Endothelial cell of umbilical vein (primary cell): ENCODE measurements at regions not wholly inside any gene's neighbourhood (a gene's known extent, or its start where the extent isn't known, plus 50 kb on each side); places are given as distances from the start of the nearest gene placed in this dataset.

Experiments used
- BruUV-seq: library from RNA; stranded (reverse); fragments of 400-500 nt; replicated peaks from 2 replicates; lab custom pipeline; 2021; lab: Mats Ljungman, UMichigan
- CTCF ChIA-PET: fragments of 300-600, 350-600 bp; sonication (Branson Sonifier 250); formaldehyde crosslinking; loops from one replicate; lab custom pipeline; 2021; ENCODE audit warnings: antibody characterized with exemption, inconsistent platforms; lab: Charles Lee
- POLR2A ChIA-PET: fragments of 300-600, 350-600 bp; sonication (Branson Sonifier 250); formaldehyde crosslinking; loops from one replicate; lab custom pipeline; 2021; ENCODE audit warnings: antibody characterized with exemption, inconsistent platforms; lab: Charles Lee
- DNase-seq: peaks from one replicate; pipeline ENCODE4 v3.0.0-alpha.2; 2011; ENCODE audit warnings: low read depth, low spot score
- FAIRE-seq: peaks from 2 replicates; lab custom pipeline; 2011; peaks lifted over from hg19 to GRCh38; lab: Jason Lieb, UNC
- H2AFZ ChIP-seq: 2 replicates; pipeline ENCODE4 v1.6.0; 2012; ENCODE audit warnings: low read depth, low read length, control low read depth, inconsistent platforms
- H3K27ac ChIP-seq: 2 replicates; pipeline ENCODE4 v1.5.1; 2011; ENCODE audit warnings: low read depth, mild to moderate bottlenecking, control low read depth, low read length, moderate library complexity; ENCODE audit not compliant: insufficient read depth
- H3K27me3 ChIP-seq, 2 experiments: 2 replicates each; pipeline versions ENCODE4 v1.6.0 to v1.6.1; 2011; ENCODE audit warnings: low read length in 2 of 2, mixed read lengths in 1 of 2; ENCODE audit not compliant: control insufficient read depth in 2 of 2, insufficient read depth in 2 of 2
- H3K36me3 ChIP-seq, 2 experiments: 2 replicates in 1 of 2; 3 replicates in 1 of 2; pipeline ENCODE4 v1.5.1; 2011; ENCODE audit warnings: low read length in 2 of 2, mild to moderate bottlenecking in 1 of 2, moderate library complexity in 1 of 2; ENCODE audit not compliant: control insufficient read depth in 2 of 2, insufficient read depth in 2 of 2; ENCODE audit errors: extremely low read depth in 1 of 2
- H3K4me1 ChIP-seq: 3 replicates; pipeline ENCODE4 v1.5.1; 2011; ENCODE audit warnings: mild to moderate bottlenecking, low read length; ENCODE audit not compliant: control insufficient read depth, insufficient read depth; ENCODE audit errors: extremely low read depth
- H3K4me2 ChIP-seq: 2 replicates; pipeline ENCODE4 v1.6.1; 2011; ENCODE audit warnings: low read length, control low read depth, mixed read lengths; ENCODE audit not compliant: insufficient read depth
- H3K4me3 ChIP-seq, 3 experiments: fragments of 200-600 bp in 1 of 3; sonication (generic), shearing (Covaris generic) in 1 of 3; replicated peaks in 1 of 3; 2 replicates each; pipeline ENCODE4 v1.5.1; 2011 to 2016; ENCODE audit warnings: control low read depth in 3 of 3, low read length in 3 of 3, mild to moderate bottlenecking in 2 of 3, inconsistent platforms in 1 of 3, low read depth in 1 of 3, moderate library complexity in 1 of 3; ENCODE audit not compliant: insufficient read depth in 1 of 3
- H3K79me2 ChIP-seq: 2 replicates; pipeline ENCODE4 v1.6.0; 2012; ENCODE audit warnings: low read length, inconsistent platforms; ENCODE audit not compliant: control insufficient read depth, insufficient read depth
- H3K9ac ChIP-seq: replicated peaks from 2 replicates; pipeline ENCODE3; 2011; ENCODE audit warnings: low read length, control low read depth; ENCODE audit not compliant: insufficient read depth; ENCODE audit errors: extremely low read depth
- H3K9me1 ChIP-seq: replicated peaks from 3 replicates; pipeline ENCODE4 v1.6.0; 2011; ENCODE audit warnings: mild to moderate bottlenecking, low read length; ENCODE audit not compliant: control insufficient read depth, insufficient read depth; ENCODE audit errors: extremely low read depth
- H3K9me3 ChIP-seq: replicated peaks from 2 replicates; pipeline ENCODE4 v1.5.1; 2012; ENCODE audit warnings: low read length, inconsistent platforms; ENCODE audit not compliant: control insufficient read depth, insufficient read depth
- H4K20me1 ChIP-seq: replicated peaks from 2 replicates; pipeline ENCODE3; 2011; ENCODE audit warnings: mild to moderate bottlenecking, low read length; ENCODE audit not compliant: control insufficient read depth, insufficient read depth; ENCODE audit errors: extremely low read depth
- EZH2 ChIP-seq: IDR thresholded peaks from 2 replicates; pipeline ENCODE4 v1.6.1; 2012; ENCODE audit warnings: borderline replicate concordance, low read depth, mild to moderate bottlenecking, moderate library complexity, low read length, inconsistent platforms; ENCODE audit not compliant: severe bottlenecking
- FOS ChIP-seq: IDR thresholded peaks from 2 replicates; pipeline ENCODE4 v1.6.1; 2011; ENCODE audit warnings: mild to moderate bottlenecking, low read length, moderate library complexity, borderline replicate concordance; ENCODE audit not compliant: insufficient read depth
- GATA2 ChIP-seq: IDR thresholded peaks from 2 replicates; pipeline ENCODE4 v1.7.0; 2011; ENCODE audit warnings: low read depth, mild to moderate bottlenecking, moderate library complexity, mixed read lengths, low read length; ENCODE audit not compliant: insufficient read length, insufficient read depth
- JUN ChIP-seq: IDR thresholded peaks from 2 replicates; pipeline ENCODE4 v1.6.1; 2011; ENCODE audit warnings: borderline replicate concordance, low read depth; ENCODE audit not compliant: insufficient read length, insufficient read depth
- MYC ChIP-seq: IDR thresholded peaks from one replicate; pipeline ENCODE4 v1.6.1; 2011; ENCODE audit warnings: mild to moderate bottlenecking, low read depth, low read length
- POLR2A ChIP-seq: IDR thresholded peaks from 2 replicates; pipeline ENCODE4 v1.6.1; 2012; ENCODE audit warnings: low read depth, mild to moderate bottlenecking, control low read depth, low read length
- POLR2AphosphoS5 ChIP-seq: IDR thresholded peaks from 2 replicates; pipeline ENCODE4 v1.6.1; 2012; ENCODE audit warnings: low read depth, mild to moderate bottlenecking, control low read depth, low read length, moderate library complexity; ENCODE audit not compliant: insufficient read depth
- dilution Hi-C: fragments of 300-500 bp; cut with MboI; formaldehyde crosslinking; loops from one replicate; pipeline ENCODE4 v1.15.0; 2019; ENCODE audit warnings: low sequenced_read_pairs; ENCODE audit not compliant: extremely low pct_ligation_motif_present
- intact Hi-C: fragments of 100-400 bp; cut with micrococcal nuclease; formaldehyde crosslinking; loops from one replicate; pipeline ENCODE4 v1.10.0; 2022
- TF ChIP-seq, protein P1 (sequence below): IDR thresholded peaks from 2 replicates; pipeline ENCODE4 v1.6.1; 2011; ENCODE audit not compliant: insufficient read depth, insufficient read length
- TF ChIP-seq, protein P2 (sequence below), 2 donors: IDR thresholded peaks; 1 replicate in 1 of 2; 2 replicates in 1 of 2; pipeline ENCODE4 v1.5.1; 2011; ENCODE audit warnings: low read length in 2 of 2, mild to moderate bottlenecking in 2 of 2, moderate library complexity in 2 of 2, control low read depth in 1 of 2, inconsistent platforms in 1 of 2, low read depth in 1 of 2; ENCODE audit not compliant: insufficient read depth in 1 of 2; ENCODE audit errors: extremely low read depth in 1 of 2

DNA sequence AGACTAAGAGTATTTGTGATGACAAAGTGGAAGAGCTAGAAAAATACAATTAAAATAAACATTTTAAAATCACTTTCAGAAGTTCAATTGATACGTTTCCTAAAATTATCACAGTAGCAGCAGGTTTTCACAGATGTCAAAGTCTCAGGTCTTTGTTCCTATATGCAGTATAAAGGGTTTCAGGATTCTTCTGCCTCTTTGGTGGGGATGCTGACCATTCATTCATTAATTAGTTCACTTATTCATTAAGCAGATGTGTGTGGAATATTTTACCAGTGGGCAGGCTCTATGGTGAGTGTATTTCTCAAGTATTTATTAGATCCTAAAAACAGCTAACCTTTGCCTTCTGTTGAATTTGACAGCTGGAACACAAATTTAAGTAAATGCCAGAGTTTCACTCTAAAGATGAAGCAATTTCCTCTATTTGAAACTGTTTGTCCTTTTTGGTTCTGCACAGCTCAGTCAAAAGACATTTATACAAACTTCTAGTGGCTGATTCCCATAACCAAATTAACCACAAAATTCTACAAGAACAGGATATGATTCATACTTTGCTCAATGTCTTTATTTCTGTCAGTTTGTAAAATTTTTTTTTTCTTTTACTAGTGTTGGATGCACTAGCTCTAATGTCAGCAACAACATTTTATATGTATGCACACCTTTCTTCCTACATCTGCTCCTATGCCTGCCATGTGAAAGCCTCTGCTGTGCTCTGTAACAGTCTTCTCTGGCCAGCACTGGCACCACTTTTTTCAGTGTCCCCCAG lies 75.9 kb upstream of the PRR16 start:
- CTCF ChIA-PET = interaction anchor here (0.7 to 1.7 kb wide), 6 partner anchors 17 to 180 kb away, joined by 3 to 12 read pairs (median 3); no protein-coding TSS in a partner anchor
- Histone ChIP-seq H3K79me2 (no peaks in the 10 kb centered on the region), H2AFZ (no peak overlapping the region), H3K36me3 (no peaks in the 10 kb centered on the region), H3K4me1 (peaks cover 12% of the 10 kb centered on the region), H3K9me1 (no peaks in the 10 kb centered on the region), H3K27me3 (no peaks in the 10 kb centered on the region), H4K20me1 (no peaks in the 10 kb centered on the region), H3K27ac (no peak overlapping the region), H3K4me3 (no peak overlapping the region), H3K9ac (no peak overlapping the region), H3K9me3 (no peaks in the 10 kb centered on the region), H3K4me2 (peak overlapping the region; percentile 46)
- intact Hi-C loops = loop anchor here (1.0 to 2.0 kb wide), 2 partner anchors 17 to 58 kb away; no protein-coding TSS in a partner anchor
- BruUV-seq = no TSS peak
- peak; percentile 87 for FAIRE-seq
- TF ChIP-seq, protein P1, sequence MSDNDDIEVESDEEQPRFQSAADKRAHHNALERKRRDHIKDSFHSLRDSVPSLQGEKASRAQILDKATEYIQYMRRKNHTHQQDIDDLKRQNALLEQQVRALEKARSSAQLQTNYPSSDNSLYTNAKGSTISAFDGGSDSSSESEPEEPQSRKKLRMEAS = no peak
- TF ChIP-seq FOS = peak; percentile 72
- no peak for TF ChIP-seq GATA2
- TF ChIP-seq POLR2AphosphoS5 = no peak
- TF ChIP-seq JUN = peak; percentile 19
- peak; percentile 57 for DNase-seq
- dilution Hi-C loops = no loop called here
- POLR2A ChIA-PET = interaction anchor here (0.9 kb wide), 1 partner anchor 58 kb away, joined by 6 read pairs; no protein-coding TSS in a partner anchor

DNA sequence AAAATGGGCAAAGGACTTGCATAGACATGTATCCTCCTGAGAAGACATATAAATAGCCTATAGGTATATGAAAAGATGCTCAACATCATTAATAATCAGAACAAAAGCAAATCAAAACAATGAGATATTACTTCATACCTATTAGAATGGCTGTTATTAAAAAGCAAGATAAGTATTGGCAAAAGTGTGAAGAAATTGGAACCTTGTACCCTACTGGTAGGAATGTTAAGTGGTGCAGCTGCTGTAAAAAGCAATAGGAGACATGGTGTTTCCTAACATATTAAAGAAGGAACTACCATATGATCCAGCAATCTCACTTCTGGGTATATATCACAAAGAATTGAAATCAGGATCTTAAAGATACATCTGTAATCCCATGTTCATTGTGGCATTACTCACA lies 69.8 kb upstream of the PRR16 start:
- Histone ChIP-seq H3K27me3 (no peaks in the 10 kb centered on the region), H3K9me3 (no peaks in the 10 kb centered on the region), H3K4me3 (no peak overlapping the region), H3K9me1 (no peaks in the 10 kb centered on the region), H3K4me2 (no peak overlapping the region), H3K79me2 (no peaks in the 10 kb centered on the region), H4K20me1 (no peaks in the 10 kb centered on the region), H2AFZ (no peak overlapping the region), H3K9ac (no peak overlapping the region), H3K36me3 (no peaks in the 10 kb centered on the region), H3K27ac (no peak overlapping the region), H3K4me1 (no peaks in the 10 kb centered on the region)
- CTCF ChIA-PET = no interaction called here
- dilution Hi-C loops = no loop called here
- BruUV-seq = no TSS peak
- no peak for DNase-seq
- TF ChIP-seq JUN (no peak), EZH2 (no peak), FOS (no peak), GATA2 (no peak), POLR2A (no peak), MYC (no peak), POLR2AphosphoS5 (no peak)
- TF ChIP-seq, protein P2, sequence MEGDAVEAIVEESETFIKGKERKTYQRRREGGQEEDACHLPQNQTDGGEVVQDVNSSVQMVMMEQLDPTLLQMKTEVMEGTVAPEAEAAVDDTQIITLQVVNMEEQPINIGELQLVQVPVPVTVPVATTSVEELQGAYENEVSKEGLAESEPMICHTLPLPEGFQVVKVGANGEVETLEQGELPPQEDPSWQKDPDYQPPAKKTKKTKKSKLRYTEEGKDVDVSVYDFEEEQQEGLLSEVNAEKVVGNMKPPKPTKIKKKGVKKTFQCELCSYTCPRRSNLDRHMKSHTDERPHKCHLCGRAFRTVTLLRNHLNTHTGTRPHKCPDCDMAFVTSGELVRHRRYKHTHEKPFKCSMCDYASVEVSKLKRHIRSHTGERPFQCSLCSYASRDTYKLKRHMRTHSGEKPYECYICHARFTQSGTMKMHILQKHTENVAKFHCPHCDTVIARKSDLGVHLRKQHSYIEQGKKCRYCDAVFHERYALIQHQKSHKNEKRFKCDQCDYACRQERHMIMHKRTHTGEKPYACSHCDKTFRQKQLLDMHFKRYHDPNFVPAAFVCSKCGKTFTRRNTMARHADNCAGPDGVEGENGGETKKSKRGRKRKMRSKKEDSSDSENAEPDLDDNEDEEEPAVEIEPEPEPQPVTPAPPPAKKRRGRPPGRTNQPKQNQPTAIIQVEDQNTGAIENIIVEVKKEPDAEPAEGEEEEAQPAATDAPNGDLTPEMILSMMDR (IDR thresholded peaks at IDR 0.05; ENCODE audit: extremely low read depth in 1 of 2, insufficient read depth in 1 of 2, low read depth in 1 of 2, low read length in 2 of 2) = no peak
- TF ChIP-seq, protein P1 = no peak
- intact Hi-C loops = no loop called here
- POLR2A ChIA-PET = no interaction called here
- no peak for FAIRE-seq
